NCI-H2227 (cell line): ENCODE measurements at regions not wholly inside any gene's neighbourhood (a gene's known extent, or its start where the extent isn't known, plus 50 kb on each side); places are given as distances from the start of the nearest gene placed in this dataset.
"Not testable (repeated sequence)": the region's sequence is repeated elsewhere in the genome, so short reads cannot be mapped to it uniquely, and the experiment has no call there.

Experiments used
- DNase-seq: peaks from one replicate; lab custom pipeline; 2025; ENCODE audit not compliant: unreplicated experiment; lab: John Stamatoyannopoulos, UW

- DNase-seq: no peak
Observed at GRCh38 chr18:29753379-29753778, 1289.2 kb downstream of the DSC3 start.

DNA sequence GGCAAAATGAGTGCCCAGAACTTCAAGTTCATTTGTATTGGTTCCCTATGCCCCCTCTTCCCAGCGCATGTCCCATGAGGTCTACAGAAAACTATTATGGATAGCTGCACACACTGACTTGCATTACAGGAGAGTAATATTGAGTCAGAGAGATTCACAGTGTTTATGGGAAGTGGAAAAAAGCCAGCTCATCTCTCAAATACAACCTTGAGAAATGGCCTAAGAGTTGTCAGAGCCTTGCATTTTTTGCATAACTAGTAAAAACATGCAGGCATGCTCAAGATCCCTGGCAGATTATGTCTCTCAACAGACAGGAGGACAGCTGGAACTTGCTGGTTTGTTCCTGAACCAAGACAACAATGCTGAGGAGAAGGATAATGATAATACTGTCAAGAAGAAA, 1292.8 kb downstream of the DSC3 start:
- DNase-seq: no peak

GRCh38 chr18:29741461-29741860, 1301.1 kb downstream of the DSC3 start:
- DNase-seq: no peak

GRCh38 chr18:29737620-29738019, 1304.9 kb downstream of the DSC3 start:
- DNase-seq: no peak

- DNase-seq: no peak
Observed at GRCh38 chr18:29737190-29737589, 1305.4 kb downstream of the DSC3 start.

- no peak for DNase-seq
Observed at GRCh38 chr18:29730073-29730472, 1312.5 kb downstream of the DSC3 start.

DNA sequence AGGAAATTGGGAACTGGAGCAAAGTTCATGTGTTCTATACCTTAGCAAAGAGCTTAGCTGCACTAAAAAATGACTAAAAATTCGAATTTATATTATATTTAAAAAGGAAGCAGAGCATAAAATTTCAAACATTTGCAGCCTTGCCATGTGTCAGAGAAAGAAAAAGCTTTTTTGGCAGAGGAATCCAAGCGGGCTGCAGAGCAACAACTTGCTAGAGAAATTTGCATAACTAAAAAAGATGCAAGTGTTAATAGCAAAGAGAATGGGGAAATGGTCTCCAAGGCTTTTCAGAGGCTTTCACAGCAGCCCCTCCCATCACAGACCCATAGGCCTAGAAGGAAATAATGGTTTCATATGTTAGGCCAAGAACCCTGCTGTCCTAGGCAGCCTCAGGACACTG, 1315.9 kb downstream of the DSC3 start:
- DNase-seq: no peak

- DNase-seq: not testable (repeated sequence)
Observed at GRCh38 chr18:29723486-29723885, 1319.1 kb downstream of the DSC3 start.

GRCh38 chr18:29715960-29716359, 1326.6 kb downstream of the DSC3 start:
- DNase-seq: not testable (repeated sequence)

DNA sequence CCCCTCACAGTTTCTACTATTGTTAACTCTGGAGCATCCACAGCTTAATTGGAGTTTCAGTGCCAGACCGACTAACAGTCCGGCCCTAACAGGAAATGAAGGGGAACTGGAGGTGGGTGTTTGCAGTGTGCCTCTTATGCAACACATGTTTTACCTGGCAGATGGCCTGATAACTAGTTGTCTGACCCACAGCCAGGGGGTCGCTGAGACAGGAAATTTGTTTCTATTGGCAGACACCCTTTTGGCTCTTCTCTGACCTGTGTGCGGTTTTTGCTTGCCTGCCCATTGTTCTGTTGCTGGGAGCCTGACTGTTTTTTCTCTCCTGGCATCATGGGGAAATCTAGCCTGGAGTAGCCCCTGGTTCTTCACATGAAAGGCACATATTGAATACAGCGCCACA, 1329.8 kb downstream of the DSC3 start:
- DNase-seq: no peak

- DNase-seq: no peak
Observed at GRCh38 chr18:29711932-29712331, 1330.6 kb downstream of the DSC3 start.

GRCh38 chr18:29693334-29693733, 1349.2 kb downstream of the DSC3 start:
- DNase-seq: no peak

DNA sequence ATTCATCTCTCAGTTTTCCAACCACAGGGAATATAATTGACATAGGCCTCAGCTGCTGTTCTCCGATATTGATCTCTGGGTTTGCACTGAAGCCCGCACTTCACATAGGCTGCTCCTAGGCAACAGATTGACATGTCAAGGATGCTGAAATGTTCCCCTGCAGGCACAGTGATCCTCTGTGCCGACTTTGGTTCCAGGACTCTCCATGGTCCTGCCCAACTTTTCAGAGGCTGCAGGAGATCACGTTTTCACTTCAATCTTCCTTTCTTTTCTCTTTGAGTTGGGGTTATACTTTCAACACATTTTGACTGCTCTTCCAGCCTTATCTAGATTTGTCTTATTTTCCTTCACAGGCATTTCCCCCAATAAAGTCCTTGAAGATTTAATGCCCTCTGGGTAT, 1361.0 kb downstream of the DSC3 start:
- no peak for DNase-seq

DNA sequence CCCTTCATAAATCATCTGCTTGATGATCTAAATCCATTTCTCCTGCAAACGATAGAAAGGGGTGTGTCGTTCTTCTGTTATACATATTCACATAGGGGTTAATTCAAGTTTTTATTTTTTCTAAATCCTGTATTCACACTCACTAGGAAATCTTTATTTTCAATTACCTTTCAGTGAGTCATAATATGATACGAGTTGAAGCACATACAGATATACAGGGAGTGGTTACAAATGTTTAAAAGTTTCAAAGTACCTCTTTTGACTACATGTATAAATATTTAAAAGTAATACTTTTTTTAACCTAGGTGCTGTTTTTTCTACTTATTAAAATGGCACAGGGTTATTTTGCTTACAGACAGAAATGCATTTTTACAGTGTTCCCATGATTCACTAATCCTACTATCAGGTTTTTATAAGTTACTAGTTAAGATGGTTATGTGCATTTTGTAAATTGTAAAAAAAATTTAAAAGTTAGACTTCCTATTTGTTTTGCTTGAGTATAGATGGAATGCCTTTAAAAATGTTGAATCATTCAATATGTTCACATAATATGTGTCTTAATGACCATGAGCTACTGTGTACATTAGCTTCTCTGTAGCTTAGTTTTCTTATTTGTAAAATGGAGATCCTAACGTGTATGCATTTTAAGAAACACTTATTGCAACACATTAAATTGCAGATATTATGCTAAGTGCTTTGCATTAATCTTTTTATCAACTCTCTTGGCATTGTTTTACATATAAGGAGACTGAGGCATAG, 1378.1 kb downstream of the DSC3 start:
- DNase-seq: no peak

DNA sequence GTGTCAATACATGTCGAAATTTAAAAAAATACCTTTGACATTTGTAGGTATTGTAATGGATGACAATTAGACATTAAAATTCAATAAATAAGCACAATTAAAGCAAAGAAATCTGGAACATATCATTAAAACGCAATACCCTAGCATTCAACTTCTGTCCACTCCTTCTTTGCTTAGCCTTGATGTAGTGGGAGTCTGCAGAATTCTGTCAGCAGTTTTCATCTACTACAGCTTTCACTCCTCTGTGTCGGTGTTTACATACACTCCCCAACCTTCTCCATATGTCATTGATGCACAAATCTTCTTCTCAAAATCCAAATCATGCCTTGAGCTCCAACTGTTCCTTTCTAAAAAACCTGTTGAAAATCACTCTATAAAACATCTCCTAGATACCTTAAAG, 1380.6 kb downstream of the DSC3 start:
- no peak for DNase-seq

DNA sequence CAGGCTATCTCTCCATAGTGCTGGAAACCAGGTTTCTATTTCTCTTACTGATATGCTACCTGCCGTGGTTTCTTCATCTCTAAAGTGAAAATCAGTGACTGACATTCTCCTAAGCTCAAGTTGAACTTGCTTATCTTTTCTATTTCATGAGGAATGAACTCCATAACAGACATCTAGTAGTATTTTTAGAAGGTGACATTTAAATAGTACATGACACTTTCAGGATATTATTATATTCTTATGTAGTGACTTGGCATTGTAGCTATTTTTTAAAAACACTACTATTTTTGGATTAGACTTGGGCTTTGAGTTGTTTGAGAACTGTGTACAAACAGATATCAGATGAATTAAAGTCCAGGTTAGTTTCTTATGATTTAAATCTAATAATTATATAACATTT, 1381.8 kb downstream of the DSC3 start:
- no peak for DNase-seq

GRCh38 chr18:29653671-29654215, 1388.8 kb downstream of the DSC3 start:
- no peak for DNase-seq

GRCh38 chr18:29652797-29653196, 1389.7 kb downstream of the DSC3 start:
- DNase-seq: no peak

GRCh38 chr18:29651122-29651680, 1391.3 kb downstream of the DSC3 start:
- DNase-seq: no peak

DNA sequence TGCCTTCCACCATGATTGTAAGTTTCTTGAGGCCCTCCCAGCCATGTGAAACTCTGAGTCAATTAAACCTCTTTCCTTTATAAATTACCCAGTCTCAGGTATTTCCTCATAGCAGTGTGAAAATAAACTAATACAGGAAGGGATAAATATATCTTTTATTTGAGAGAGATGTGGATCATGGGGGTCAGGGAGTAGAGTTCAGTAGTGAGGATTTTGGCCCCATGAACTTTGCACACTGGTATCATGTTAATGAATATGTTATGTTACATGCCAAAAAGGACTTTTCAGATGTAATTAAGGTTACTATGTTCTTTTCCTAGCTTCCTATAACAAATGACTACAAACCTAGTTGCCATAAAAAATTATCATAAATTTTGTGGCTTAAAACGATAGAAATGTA, 1393.7 kb downstream of the DSC3 start:
- no peak for DNase-seq

DNA sequence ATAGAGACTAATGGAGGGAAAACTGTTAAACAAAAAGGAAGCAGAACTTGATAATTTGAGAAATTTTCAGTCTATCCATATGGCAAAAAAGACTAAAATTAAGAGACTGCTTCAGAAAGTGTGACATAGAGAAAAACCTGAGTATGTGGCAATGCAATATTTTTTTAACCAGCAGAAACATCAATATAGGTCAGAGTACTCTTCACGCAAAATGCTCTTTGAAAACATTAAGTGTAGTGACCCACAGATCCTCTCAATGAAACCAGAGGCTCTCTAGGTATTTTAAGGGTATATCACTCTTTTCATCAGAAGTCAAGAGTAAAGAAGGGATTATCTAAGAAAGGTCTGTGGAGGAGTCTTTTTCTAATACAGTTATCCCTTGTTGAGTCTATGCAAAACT, 1394.8 kb downstream of the DSC3 start:
- DNase-seq: no peak

DNA sequence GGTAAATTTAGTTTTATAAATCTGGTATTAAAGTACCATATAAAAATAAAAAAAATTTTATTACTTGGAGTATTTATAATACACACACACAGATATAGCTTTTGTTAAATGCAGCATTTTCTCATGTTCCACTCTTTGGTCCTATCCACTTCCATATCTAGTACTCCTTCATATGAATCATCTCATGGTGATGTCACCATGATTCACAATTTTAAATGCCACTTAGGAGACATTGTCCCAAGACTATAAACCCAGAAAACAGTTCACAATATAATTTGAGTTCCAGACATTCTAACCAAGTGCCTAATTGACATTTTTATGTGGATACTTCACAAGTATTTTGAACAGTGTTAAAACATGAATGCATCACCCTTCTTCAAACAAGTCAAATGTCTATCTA, 1398.3 kb downstream of the DSC3 start:
- no peak for DNase-seq
